ENCODE measurements at regions not wholly inside any gene's neighbourhood (a gene's known extent, or its start where the extent isn't known, plus 50 kb on each side); places are given as distances from the start of the nearest gene placed in this dataset.

GRCh38 chr9:82574911-82575310, 488.0 kb downstream of the RASEF start:
- TF ChIP-seq CTCF (conservative IDR thresholded peaks at IDR 0.05 in 1 of 2, IDR thresholded peaks at IDR 0.05 in 1 of 2; ENCODE audit: low read depth in 1 of 2, low read length in 2 of 2), result no peak
- no peak for TF ChIP-seq EZH2 (IDR thresholded peaks at IDR 0.05; ENCODE audit: low read length, missing control alignments)
